ENCODE measurements at regions not wholly inside any gene's neighbourhood (a gene's known extent, or its start where the extent isn't known, plus 50 kb on each side); places are given as distances from the start of the nearest gene placed in this dataset.
A peak's percentile ranks its signal among the peaks of the same experiment; 100 is the strongest.
"Not testable (repeated sequence)": the region's sequence is repeated elsewhere in the genome, so short reads cannot be mapped to it uniquely, and the experiment has no call there.

GRCh38 chr2:129922571-129923264, 56.7 kb upstream of the RAB6C start:
- no peak for DNase-seq

DNA sequence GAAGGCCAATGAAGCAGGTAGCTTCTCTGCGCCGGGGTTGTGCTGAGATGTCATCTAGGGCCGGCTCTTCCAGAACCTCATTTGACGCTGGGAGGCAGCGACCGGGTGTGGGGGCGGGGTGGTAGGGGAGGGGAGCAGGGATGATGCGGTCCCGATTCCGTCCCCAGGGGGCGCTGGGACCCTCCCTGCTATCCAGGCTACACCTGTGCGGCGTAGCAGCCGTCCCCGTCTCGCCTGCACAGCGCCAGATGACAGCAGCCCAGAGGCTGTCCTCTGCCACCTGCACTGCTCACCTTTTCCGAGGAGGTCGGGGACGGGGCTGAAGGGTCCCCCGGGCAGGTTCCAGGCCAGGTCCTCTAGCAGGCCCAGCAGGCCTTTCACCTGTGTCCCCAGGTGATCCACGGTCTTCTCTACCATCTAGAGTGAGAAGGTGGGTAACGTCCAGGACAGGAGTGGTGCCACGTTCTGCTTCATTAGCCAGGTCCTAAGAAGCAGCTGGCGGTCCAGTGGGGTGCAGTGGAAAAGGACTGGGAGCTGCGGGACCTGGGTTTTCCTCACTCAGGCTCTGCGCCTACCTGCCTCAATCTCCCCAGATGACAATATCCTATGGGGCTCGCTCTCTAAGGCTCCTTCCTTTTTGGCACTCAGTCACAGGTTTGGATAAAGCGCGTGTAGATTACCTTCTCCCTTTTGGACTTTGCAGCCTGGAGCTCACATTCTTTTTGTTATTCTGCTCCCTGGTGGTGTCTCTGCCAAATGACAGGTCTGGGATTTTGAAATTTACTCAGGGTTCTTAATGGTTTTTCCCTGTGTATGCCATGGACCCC, 56.0 kb upstream of the RAB6C start:
- peak; percentile 40 for DNase-seq

GRCh38 chr2:129924115-129924514, 55.4 kb upstream of the RAB6C start:
- DNase-seq = not testable (repeated sequence)

- DNase-seq = no peak
These were observed 54.1 kb upstream of the RAB6C start for GRCh38 chr2:129925381-129925780.

DNA sequence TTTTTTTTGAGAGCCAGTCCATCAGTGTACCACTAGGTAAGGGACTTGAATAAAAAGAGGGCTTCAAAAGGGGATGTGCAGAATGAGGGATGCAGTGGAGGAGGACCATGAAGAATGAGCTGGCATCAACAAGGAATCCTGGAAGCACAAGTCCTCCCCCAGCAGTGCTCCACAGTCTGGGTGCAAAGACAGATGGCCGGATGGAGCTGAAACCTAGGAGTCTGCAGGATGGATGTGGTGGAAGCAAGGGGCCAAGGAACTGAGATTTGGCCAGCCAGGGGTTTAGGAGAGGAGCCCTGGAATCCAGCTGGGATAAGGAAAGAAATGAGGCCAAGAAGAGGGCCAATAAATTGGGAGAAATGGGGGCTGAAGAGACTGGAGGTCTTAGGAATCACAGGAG, 51.8 kb upstream of the RAB6C start:
- DNase-seq = no peak

DNA sequence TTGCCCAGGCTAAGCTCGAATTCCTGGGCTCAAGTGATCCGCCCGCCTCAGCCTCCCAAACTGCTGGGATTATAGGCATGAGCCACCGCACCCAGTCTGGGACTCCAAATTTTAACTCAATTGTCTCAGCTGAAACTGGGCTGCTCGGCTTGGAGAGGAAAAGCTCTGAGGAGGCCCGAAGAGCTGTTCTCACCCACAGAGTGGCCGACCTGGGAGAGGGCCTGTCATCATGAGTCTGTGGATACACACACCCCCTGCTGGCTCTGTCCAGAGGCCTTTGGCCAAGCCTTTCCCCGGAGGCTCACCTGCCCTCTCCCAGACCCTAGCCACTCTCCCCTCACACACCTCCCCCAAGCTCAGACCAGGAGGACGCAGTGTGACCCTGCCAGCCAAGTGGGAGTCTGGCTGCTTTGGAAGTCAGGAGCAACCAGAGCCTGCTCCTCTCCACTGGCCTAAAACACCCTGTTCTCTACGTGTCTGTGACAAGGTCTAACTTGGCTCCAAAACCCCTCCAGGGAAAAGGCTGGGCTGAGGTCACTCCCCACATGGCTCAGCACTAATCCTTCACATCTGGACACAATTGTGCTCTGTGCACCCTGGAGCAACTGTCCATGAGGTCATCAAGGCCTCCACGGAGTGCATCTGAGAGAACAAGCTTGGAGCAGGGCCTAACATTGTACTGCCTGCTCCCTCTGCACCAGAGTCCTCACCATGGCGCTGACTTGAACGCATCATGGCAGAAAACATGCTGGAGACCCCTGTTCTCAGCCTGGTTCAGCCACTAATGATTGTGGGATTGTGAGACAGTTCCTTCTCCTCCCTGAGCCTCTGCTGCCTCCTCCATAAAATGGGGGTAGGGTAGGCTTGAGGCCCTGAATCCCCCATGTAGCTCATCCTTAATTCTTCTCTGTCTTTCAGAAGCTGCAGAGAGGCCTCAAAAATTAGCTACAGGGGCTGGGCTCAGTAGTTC, 49.9 kb upstream of the RAB6C start:
- peak; percentile 34 for DNase-seq
